ENCODE measurements at regions not wholly inside any gene's neighbourhood (a gene's known extent, or its start where the extent isn't known, plus 50 kb on each side); places are given as distances from the start of the nearest gene placed in this dataset.

DNA sequence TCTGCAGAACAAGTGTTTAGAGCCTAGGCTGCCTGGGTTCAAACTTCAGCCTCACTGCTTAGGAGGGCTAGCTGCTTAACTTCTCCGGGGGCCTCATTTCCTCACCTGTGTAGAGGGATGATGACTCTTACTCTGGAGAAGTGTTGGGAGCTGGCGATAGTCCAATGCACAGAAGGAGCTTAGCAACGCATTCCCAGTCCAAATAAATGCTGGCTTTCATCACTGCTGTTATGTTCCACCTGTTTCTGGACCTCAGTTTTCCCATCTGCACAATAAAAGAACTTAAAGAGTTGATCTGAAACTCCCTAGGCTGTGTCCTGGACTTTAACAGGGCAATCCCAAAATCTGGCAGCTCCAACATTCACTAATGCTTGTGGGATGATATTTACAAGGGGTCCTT lies 337.8 kb downstream of the MIAT start:
- no peak for DNase-seq (ENCODE audit: low spot score)
- ChIA-PET POLR2A (ENCODE audit: low non-redundant PET) (interaction anchor here (0.5 to 0.8 kb wide), 2 partner anchors 11 to 212 kb away, joined by 3 to 4 read pairs; no protein-coding TSS in a partner anchor), CTCF (no interaction called here)
- H3K9me3 ChIP-seq (ENCODE audit: low read depth, low read length, poor library complexity, severe bottlenecking), result no peaks in the 10 kb centered on the region
- H3K36me3 ChIP-seq (ENCODE audit: insufficient read depth, low read length, poor library complexity, severe bottlenecking), result no peaks in the 10 kb centered on the region
- no peaks in the 10 kb centered on the region for H3K27me3 ChIP-seq (replicated peaks; ENCODE audit: insufficient read depth, low read depth, low read length, poor library complexity)
- no peaks in the 10 kb centered on the region for H3K4me1 ChIP-seq (ENCODE audit: insufficient read depth, low read length, poor library complexity, severe bottlenecking)
- no peak for TF ChIP-seq EZH2 (IDR thresholded peaks at IDR 0.05; ENCODE audit: borderline replicate concordance, low read depth, low read length, poor library complexity, severe bottlenecking)
- TF ChIP-seq, protein P1, sequence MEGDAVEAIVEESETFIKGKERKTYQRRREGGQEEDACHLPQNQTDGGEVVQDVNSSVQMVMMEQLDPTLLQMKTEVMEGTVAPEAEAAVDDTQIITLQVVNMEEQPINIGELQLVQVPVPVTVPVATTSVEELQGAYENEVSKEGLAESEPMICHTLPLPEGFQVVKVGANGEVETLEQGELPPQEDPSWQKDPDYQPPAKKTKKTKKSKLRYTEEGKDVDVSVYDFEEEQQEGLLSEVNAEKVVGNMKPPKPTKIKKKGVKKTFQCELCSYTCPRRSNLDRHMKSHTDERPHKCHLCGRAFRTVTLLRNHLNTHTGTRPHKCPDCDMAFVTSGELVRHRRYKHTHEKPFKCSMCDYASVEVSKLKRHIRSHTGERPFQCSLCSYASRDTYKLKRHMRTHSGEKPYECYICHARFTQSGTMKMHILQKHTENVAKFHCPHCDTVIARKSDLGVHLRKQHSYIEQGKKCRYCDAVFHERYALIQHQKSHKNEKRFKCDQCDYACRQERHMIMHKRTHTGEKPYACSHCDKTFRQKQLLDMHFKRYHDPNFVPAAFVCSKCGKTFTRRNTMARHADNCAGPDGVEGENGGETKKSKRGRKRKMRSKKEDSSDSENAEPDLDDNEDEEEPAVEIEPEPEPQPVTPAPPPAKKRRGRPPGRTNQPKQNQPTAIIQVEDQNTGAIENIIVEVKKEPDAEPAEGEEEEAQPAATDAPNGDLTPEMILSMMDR (conservative IDR thresholded peaks at IDR 0.05; ENCODE audit: low read depth, low read length), result no peak
- intact Hi-C loops (cut with micrococcal nuclease; ENCODE audit: unreplicated experiment), result no loop called here
- no peak overlapping the region for H3K4me3 ChIP-seq (ENCODE audit: low read depth, low read length, poor library complexity, severe bottlenecking)
- no peak overlapping the region for H3K27ac ChIP-seq (ENCODE audit: low read depth, low read length, poor library complexity, severe bottlenecking)
- BruUV-seq (replicated peaks), result no TSS peak

DNA sequence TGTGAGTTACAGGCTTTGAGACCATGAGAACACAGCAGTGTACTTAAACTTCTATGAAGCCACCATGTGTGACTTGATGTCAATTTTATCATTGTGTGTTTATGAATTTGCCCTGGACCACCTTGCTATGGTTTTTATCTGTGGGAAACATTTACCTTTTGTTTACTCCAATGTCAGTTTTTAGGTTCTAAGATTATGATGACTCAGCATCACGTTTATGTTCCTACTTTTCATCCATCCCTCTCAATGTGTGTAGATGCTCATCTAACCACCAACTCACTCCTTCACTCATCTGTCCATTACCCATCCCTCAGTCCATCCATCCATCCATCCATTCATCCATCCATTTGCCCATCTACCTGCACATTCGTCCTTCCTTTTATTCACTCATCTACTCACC lies 338.8 kb downstream of the MIAT start:
- TF ChIP-seq EZH2 (IDR thresholded peaks at IDR 0.05; ENCODE audit: borderline replicate concordance, low read depth, low read length, poor library complexity, severe bottlenecking), result no peak
- TF ChIP-seq, protein P1 (conservative IDR thresholded peaks at IDR 0.05; ENCODE audit: low read depth, low read length), result no peak
- BruUV-seq (replicated peaks), result no TSS peak
- DNase-seq (ENCODE audit: low spot score), result no peak
- no peaks in the 10 kb centered on the region for H3K36me3 ChIP-seq (ENCODE audit: insufficient read depth, low read length, poor library complexity, severe bottlenecking)
- no peaks in the 10 kb centered on the region for H3K27me3 ChIP-seq (replicated peaks; ENCODE audit: insufficient read depth, low read depth, low read length, poor library complexity)
- no peaks in the 10 kb centered on the region for H3K4me1 ChIP-seq (ENCODE audit: insufficient read depth, low read length, poor library complexity, severe bottlenecking)
- intact Hi-C loops (cut with micrococcal nuclease; ENCODE audit: unreplicated experiment), result no loop called here
- H3K4me3 ChIP-seq (ENCODE audit: low read depth, low read length, poor library complexity, severe bottlenecking), result no peak overlapping the region
- POLR2A ChIA-PET (ENCODE audit: low non-redundant PET), result no interaction called here
- CTCF ChIA-PET, result no interaction called here
- H3K9me3 ChIP-seq (ENCODE audit: low read depth, low read length, poor library complexity, severe bottlenecking), result no peaks in the 10 kb centered on the region
- no peak overlapping the region for H3K27ac ChIP-seq (ENCODE audit: low read depth, low read length, poor library complexity, severe bottlenecking)

DNA sequence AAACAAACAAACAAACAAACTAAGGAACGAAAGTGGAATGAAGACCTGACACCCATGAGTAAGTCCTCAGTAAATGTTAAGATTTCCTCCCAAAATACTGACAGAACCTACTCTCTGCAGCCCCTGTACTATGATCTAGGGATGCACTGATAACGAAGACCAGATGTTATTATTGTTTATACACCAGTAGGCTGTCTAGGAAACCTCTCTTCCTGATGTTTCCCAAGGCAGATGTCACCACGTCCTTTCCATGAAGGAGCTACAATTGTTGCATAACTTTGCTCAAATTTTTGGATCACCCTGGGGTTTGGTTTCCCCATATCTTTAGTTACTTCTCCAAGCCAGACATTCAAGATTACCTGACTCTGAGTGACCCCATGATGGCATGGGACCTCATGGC lies 340.7 kb downstream of the MIAT start:
- no peak for TF ChIP-seq EZH2 (IDR thresholded peaks at IDR 0.05; ENCODE audit: borderline replicate concordance, low read depth, low read length, poor library complexity, severe bottlenecking)
- TF ChIP-seq, protein P1 (conservative IDR thresholded peaks at IDR 0.05; ENCODE audit: low read depth, low read length), result no peak
- Histone ChIP-seq H3K36me3 (ENCODE audit: insufficient read depth, low read length, poor library complexity, severe bottlenecking) (no peaks in the 10 kb centered on the region), H3K9me3 (ENCODE audit: low read depth, low read length, poor library complexity, severe bottlenecking) (no peaks in the 10 kb centered on the region), H3K27ac (ENCODE audit: low read depth, low read length, poor library complexity, severe bottlenecking) (no peak overlapping the region), H3K27me3 (replicated peaks; ENCODE audit: insufficient read depth, low read depth, low read length, poor library complexity) (no peaks in the 10 kb centered on the region), H3K4me1 (ENCODE audit: insufficient read depth, low read length, poor library complexity, severe bottlenecking) (no peaks in the 10 kb centered on the region), H3K4me3 (ENCODE audit: low read depth, low read length, poor library complexity, severe bottlenecking) (no peak overlapping the region)
- intact Hi-C loops (cut with micrococcal nuclease; ENCODE audit: unreplicated experiment), result no loop called here
- CTCF ChIA-PET, result no interaction called here
- POLR2A ChIA-PET (ENCODE audit: low non-redundant PET), result no interaction called here
- no peak for DNase-seq (ENCODE audit: low spot score)
- no TSS peak for BruUV-seq (replicated peaks)

Data from A673 (cell line).